ENCODE measurements at regions not wholly inside any gene's neighbourhood (a gene's known extent, or its start where the extent isn't known, plus 50 kb on each side); places are given as distances from the start of the nearest gene placed in this dataset.

DNA sequence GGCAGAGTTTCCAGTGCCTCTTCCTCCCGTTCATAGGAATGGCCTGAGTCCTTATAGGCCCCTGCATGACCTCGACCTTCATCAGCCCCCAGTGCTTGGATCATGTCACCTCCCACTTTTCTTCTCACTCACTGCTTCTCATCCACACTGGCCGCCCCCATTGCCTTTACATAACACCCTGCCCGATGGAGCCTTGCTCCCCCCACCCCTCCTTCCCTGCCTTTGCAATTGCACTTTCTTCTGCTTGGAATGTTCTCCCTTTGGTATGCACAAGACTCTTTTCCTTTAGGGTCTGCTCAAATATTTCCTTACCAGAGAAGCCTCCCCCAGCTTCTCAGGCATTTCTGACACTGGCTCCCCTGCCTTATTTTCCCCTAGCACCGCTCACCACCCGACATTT is 125.2 kb upstream of the KCNJ6 start:
- TF ChIP-seq EZH2 (IDR thresholded peaks at IDR 0.05; ENCODE audit: borderline replicate concordance, low read depth, low read length, poor library complexity, severe bottlenecking), result no peak
- TF ChIP-seq, protein P1, sequence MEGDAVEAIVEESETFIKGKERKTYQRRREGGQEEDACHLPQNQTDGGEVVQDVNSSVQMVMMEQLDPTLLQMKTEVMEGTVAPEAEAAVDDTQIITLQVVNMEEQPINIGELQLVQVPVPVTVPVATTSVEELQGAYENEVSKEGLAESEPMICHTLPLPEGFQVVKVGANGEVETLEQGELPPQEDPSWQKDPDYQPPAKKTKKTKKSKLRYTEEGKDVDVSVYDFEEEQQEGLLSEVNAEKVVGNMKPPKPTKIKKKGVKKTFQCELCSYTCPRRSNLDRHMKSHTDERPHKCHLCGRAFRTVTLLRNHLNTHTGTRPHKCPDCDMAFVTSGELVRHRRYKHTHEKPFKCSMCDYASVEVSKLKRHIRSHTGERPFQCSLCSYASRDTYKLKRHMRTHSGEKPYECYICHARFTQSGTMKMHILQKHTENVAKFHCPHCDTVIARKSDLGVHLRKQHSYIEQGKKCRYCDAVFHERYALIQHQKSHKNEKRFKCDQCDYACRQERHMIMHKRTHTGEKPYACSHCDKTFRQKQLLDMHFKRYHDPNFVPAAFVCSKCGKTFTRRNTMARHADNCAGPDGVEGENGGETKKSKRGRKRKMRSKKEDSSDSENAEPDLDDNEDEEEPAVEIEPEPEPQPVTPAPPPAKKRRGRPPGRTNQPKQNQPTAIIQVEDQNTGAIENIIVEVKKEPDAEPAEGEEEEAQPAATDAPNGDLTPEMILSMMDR (conservative IDR thresholded peaks at IDR 0.05; ENCODE audit: low read depth, low read length), result no peak

All from A673 (cell line).